Lower leg skin (tissue), 3 donors: ENCODE measurements at regions not wholly inside any gene's neighbourhood (a gene's known extent, or its start where the extent isn't known, plus 50 kb on each side); places are given as distances from the start of the nearest gene placed in this dataset.

Experiments
- CTCF ChIP-seq, 3 donors: fragments of 450-650 bp; IDR thresholded peaks; one replicate each; pipeline ENCODE4 v1.5.1; 2016; ENCODE audit warnings: antibody characterized with exemption in 3 of 3, mild to moderate bottlenecking in 3 of 3, moderate library complexity in 2 of 3
- POLR2A ChIP-seq, 2 donors: fragments of 450-650 bp; IDR thresholded peaks; one replicate each; pipeline ENCODE4 v1.6.1; 2016 to 2017; ENCODE audit warnings: antibody characterized with exemption in 2 of 2, mild to moderate bottlenecking in 1 of 2, moderate library complexity in 1 of 2

GRCh38 chr12:19916974-19917373 is 451.4 kb upstream of the PDE3A start:
- TF ChIP-seq CTCF (IDR thresholded peaks at IDR 0.05) = no peak
- no peak for TF ChIP-seq POLR2A (IDR thresholded peaks at IDR 0.05)
